RWPE2 (cell line): ENCODE measurements at regions not wholly inside any gene's neighbourhood (a gene's known extent, or its start where the extent isn't known, plus 50 kb on each side); places are given as distances from the start of the nearest gene placed in this dataset.

ENCODE experiments used
- ATAC-seq: fragments of 200-7000 bp; cut with Tn5 transposase; 3 replicates; pipeline ENCODE4 v1.9.1; 2021; ENCODE audit warnings: low read depth
- DNase-seq: peaks from one replicate; pipeline ENCODE4 v3.0.0-alpha.2; 2020; ENCODE audit warnings: low spot score
- H3K27ac ChIP-seq: fragments of 450-650 bp; 2 replicates; pipeline ENCODE4 v1.5.1; 2017; ENCODE audit warnings: mild to moderate bottlenecking; ENCODE audit not compliant: poor library complexity, severe bottlenecking
- H3K27me3 ChIP-seq: fragments of 250-450 bp; sonication (Bioruptor Pico); 2 replicates; pipeline ENCODE4 v1.5.1; 2021; ENCODE audit warnings: mild to moderate bottlenecking, moderate library complexity; ENCODE audit not compliant: insufficient read depth, poor library complexity, severe bottlenecking
- H3K36me3 ChIP-seq: fragments of 250-450 bp; sonication (Bioruptor Pico); 2 replicates; pipeline ENCODE4 v1.5.1; 2020; ENCODE audit warnings: low read depth, mild to moderate bottlenecking, moderate library complexity
- H3K4me1 ChIP-seq: fragments of 250-450 bp; sonication (Bioruptor Pico); 2 replicates; pipeline ENCODE4 v1.5.1; 2021; ENCODE audit warnings: mild to moderate bottlenecking, moderate library complexity; ENCODE audit not compliant: insufficient read depth, poor library complexity, severe bottlenecking
- H3K4me3 ChIP-seq: fragments of 250-450 bp; sonication (Bioruptor Pico); 2 replicates; pipeline ENCODE4 v1.5.1; 2021; ENCODE audit warnings: mild to moderate bottlenecking, moderate library complexity; ENCODE audit not compliant: severe bottlenecking
- H3K9me3 ChIP-seq: fragments of 250-450 bp; sonication (Bioruptor Pico); 2 replicates; pipeline ENCODE4 v1.5.1; 2021; ENCODE audit warnings: mild to moderate bottlenecking, moderate library complexity; ENCODE audit not compliant: severe bottlenecking
- TF ChIP-seq, protein P1 (sequence below): fragments of 450-650 bp; IDR thresholded peaks from one replicate; pipeline ENCODE4 v1.5.1; 2017; ENCODE audit warnings: mild to moderate bottlenecking, moderate library complexity; ENCODE audit not compliant: poor library complexity, severe bottlenecking

DNA sequence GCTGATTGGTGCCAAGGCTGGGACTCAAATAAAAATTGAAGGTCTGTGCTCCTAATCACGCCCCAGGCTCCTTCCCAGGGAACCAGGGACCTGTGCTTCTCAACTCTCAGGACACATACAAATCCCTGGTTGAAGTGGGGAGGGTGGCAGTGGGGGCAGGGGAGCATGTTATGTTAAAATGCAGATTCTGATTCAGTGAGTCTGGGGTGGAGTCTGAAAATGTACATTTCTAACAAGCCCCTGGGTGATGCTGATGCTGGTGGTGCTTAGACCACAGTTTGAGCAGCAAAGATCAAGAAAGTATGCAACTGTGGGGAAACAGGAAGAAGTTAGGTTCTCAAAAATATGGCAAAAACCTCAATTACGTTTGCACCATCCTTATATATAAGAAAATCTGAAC is 236.5 kb downstream of the MAGEB17 start:
- Histone ChIP-seq H3K36me3 (no peaks in the 10 kb centered on the region), H3K27ac (no peak overlapping the region), H3K4me3 (no peak overlapping the region), H3K27me3 (no peaks in the 10 kb centered on the region), H3K9me3 (no peaks in the 10 kb centered on the region), H3K4me1 (no peaks in the 10 kb centered on the region)
- TF ChIP-seq, protein P1, sequence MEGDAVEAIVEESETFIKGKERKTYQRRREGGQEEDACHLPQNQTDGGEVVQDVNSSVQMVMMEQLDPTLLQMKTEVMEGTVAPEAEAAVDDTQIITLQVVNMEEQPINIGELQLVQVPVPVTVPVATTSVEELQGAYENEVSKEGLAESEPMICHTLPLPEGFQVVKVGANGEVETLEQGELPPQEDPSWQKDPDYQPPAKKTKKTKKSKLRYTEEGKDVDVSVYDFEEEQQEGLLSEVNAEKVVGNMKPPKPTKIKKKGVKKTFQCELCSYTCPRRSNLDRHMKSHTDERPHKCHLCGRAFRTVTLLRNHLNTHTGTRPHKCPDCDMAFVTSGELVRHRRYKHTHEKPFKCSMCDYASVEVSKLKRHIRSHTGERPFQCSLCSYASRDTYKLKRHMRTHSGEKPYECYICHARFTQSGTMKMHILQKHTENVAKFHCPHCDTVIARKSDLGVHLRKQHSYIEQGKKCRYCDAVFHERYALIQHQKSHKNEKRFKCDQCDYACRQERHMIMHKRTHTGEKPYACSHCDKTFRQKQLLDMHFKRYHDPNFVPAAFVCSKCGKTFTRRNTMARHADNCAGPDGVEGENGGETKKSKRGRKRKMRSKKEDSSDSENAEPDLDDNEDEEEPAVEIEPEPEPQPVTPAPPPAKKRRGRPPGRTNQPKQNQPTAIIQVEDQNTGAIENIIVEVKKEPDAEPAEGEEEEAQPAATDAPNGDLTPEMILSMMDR = no peak
- ATAC-seq (no peak), DNase-seq (no peak)

DNA sequence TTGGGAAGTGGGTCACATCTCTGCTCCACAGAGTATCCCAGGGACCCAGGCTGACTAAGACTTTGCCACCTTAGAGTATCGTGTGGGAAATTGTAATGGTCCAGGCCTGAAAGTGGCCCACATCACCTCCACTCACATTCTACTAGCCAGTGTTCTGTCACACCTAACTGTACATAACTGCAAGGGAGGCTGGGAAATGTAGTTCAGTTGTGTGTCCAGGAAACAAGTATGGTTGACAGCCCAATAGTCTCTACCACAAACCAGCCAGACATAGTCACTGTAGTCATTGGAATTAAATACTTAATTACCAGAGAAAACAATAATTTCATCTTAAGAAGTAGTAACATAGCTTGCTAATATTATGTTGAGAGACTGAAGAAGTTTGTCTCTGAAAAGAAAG is 233.4 kb upstream of the S100G start:
- DNase-seq = no peak
- TF ChIP-seq, protein P1 = no peak
- no peaks in the 10 kb centered on the region for H3K27me3 ChIP-seq
- H3K27ac ChIP-seq = no peak overlapping the region
- H3K36me3 ChIP-seq = no peaks in the 10 kb centered on the region
- no peak overlapping the region for H3K4me3 ChIP-seq
- no peaks in the 10 kb centered on the region for H3K9me3 ChIP-seq
- no peaks in the 10 kb centered on the region for H3K4me1 ChIP-seq
- no peak for ATAC-seq

DNA sequence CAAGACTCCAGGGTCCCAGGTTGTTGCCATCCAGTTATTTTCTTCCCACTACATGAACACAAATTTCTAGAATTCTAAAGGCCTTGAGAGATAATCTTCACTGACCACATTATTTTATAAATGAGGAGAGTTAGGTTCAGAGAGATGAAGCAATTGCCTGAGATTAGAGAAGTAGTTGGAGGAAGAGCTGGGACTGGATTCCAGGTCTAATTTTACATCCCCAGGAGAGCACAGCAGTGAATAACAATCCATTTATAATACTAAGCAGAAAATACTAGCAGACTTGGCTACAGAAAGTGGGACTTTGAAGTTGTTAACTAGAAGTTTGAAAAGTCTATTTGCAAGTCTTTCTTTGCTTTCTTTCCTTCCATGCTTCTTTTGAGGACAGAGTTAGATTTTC is 231.3 kb upstream of the S100G start:
- Histone ChIP-seq H3K4me3 (no peak overlapping the region), H3K27me3 (no peaks in the 10 kb centered on the region), H3K4me1 (no peaks in the 10 kb centered on the region), H3K9me3 (no peaks in the 10 kb centered on the region), H3K36me3 (no peaks in the 10 kb centered on the region), H3K27ac (no peak overlapping the region)
- DNase-seq (no peak), ATAC-seq (no peak)
- TF ChIP-seq, protein P1 = no peak

DNA sequence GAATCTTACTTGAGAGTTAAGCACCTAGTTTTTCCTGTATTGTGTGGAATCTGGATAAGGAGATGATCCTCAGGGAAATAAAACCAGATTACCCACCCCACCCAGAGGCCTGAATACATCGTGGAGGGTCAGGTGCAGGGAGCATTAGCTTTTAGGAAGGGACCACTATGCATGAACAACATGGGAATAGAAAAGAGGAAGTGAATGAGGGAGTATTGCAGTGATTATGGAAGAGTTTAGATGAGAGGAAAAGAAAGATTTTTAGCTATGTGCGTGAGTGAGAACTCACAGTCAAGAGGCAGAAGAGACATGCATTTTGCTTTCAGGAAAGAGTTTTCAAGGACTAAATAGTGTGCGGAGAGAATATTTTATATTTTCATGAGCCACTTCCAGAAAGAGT is 222.3 kb upstream of the S100G start:
- Histone ChIP-seq H3K4me3 (no peak overlapping the region), H3K9me3 (no peaks in the 10 kb centered on the region), H3K36me3 (no peaks in the 10 kb centered on the region), H3K27ac (no peak overlapping the region), H3K4me1 (no peaks in the 10 kb centered on the region), H3K27me3 (no peaks in the 10 kb centered on the region)
- TF ChIP-seq, protein P1 = no peak
- DNase-seq (no peak), ATAC-seq (no peak)

DNA sequence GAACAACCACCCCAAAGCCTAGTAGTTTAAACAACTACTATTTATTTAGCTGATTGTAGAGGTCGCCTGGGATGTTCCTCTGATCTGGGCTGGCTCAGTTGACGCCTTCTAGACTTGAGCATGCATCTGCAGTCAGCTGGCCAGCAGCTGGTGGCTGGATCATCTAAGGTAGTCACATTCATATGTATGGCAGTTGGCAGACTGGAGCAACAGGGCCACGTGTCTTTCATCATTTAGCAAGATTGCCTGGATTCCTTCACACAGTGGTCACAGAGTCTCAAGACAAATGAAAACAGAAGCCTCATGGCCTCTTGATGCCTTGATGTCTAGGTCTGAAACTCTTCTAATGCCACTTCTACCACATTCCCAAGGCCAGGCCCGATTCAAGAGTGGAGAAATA is 220.6 kb upstream of the S100G start:
- ATAC-seq (no peak), DNase-seq (no peak)
- TF ChIP-seq, protein P1 = no peak
- no peak overlapping the region for H3K27ac ChIP-seq
- no peaks in the 10 kb centered on the region for H3K27me3 ChIP-seq
- no peaks in the 10 kb centered on the region for H3K36me3 ChIP-seq
- no peak overlapping the region for H3K4me3 ChIP-seq
- H3K4me1 ChIP-seq = no peaks in the 10 kb centered on the region
- H3K9me3 ChIP-seq = no peaks in the 10 kb centered on the region
